Astrocyte of the spinal cord (primary cell): ENCODE measurements at regions not wholly inside any gene's neighbourhood (a gene's known extent, or its start where the extent isn't known, plus 50 kb on each side); places are given as distances from the start of the nearest gene placed in this dataset.

Experiments
- DNase-seq: peaks from one replicate; pipeline ENCODE4 v3.0.0; 2011; ENCODE audit warnings: low read depth, low spot score
- H3K4me3 ChIP-seq: 2 replicates; pipeline ENCODE4 v1.5.1; 2011; ENCODE audit warnings: low read depth, mild to moderate bottlenecking, low read length, moderate library complexity
- in situ Hi-C: cut with HindIII; loops from 2 replicates; pipeline ENCODE4 v1.10.0; 2017; ENCODE audit warnings: low sequenced_read_pairs
- TF ChIP-seq, protein P1 (sequence below): IDR thresholded peaks from 2 replicates; pipeline ENCODE4 v1.5.1; 2012; ENCODE audit warnings: low read depth, mild to moderate bottlenecking, low read length, inconsistent platforms

DNA sequence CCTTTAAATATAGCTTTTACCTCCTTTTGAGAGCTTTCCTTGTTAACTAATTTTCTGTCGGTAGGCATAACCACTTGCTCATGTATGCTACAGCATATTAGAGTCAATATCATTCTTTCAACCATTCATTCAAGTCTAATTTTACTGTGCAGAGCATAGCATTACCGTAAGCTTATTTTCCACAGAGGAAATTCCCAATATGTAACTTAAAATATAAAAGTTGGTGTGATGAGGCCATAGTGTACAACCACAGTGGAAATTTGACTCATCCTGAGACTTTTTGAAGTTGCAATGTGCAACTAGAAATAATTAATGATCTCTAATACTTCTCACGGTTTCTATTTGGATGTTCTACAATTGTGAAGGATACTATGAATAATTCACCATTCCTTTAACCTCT lies 80.6 kb upstream of the KLF6 start:
- no peak overlapping the region for H3K4me3 ChIP-seq
- TF ChIP-seq, protein P1, sequence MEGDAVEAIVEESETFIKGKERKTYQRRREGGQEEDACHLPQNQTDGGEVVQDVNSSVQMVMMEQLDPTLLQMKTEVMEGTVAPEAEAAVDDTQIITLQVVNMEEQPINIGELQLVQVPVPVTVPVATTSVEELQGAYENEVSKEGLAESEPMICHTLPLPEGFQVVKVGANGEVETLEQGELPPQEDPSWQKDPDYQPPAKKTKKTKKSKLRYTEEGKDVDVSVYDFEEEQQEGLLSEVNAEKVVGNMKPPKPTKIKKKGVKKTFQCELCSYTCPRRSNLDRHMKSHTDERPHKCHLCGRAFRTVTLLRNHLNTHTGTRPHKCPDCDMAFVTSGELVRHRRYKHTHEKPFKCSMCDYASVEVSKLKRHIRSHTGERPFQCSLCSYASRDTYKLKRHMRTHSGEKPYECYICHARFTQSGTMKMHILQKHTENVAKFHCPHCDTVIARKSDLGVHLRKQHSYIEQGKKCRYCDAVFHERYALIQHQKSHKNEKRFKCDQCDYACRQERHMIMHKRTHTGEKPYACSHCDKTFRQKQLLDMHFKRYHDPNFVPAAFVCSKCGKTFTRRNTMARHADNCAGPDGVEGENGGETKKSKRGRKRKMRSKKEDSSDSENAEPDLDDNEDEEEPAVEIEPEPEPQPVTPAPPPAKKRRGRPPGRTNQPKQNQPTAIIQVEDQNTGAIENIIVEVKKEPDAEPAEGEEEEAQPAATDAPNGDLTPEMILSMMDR: no peak
- no peak for DNase-seq
- in situ Hi-C loops: no loop called here

DNA sequence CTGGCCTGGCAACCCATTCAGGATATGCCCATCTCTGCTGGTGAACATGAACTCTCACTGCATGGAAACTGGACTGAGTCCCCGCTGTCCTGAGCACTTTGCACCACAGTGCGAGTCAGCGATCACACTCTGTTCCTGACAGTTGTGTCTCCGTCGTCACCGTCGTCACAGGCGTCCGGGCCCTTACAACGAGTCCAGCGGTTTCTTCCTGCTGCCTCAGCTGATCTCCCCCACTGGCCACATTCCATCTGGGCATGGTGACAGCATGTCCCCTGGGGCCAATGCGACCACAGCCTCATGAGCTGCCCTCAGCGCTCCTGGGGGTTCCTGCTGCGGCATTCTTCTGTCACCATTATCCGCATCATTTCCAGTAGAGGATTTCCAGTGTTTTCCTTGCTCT lies 76.8 kb upstream of the KLF6 start:
- no peak for DNase-seq
- TF ChIP-seq, protein P1: no peak

DNA sequence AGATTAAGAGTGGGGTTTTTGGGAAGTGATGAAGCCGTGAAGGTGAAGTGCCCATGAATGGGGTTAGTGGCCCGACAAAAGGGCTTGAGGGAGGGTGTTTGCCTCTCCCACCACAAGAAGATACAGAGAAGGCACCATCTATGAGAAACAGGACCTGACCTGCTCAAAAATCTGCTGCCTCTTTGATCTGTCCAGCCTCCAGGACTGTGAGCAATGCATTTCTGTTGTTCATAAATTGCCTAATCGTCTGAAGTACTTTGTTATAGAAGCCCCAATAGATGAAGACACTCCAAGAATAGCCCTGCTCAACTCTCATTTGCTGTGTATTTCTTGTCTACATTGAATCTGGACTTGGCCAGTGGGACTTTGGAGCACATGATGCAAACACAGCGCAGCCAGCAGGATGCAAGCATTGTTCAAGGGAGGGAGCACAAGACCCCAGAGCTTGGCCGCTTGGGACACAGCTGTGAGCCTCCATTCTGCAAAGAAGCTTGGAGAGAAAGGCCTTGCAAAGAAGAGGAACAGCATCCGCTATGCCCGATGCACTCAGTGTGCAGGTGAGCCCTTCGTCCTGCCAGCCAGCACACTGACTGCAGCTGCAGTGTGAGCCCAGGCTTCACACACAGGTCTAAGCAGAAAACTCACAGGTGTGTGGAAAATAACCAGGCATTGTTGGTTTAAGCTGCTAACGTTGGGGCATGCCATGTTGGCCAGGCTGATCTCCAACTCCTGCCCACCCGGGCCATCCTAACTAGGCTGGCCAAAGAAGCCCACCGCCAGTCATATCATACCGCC lies 73.2 kb upstream of the KLF6 start:
- in situ Hi-C loops: no loop called here
- TF ChIP-seq, protein P1: no peak
- H3K4me3 ChIP-seq: no peak overlapping the region
- no peak for DNase-seq

More for the DNA sequence above, 76.8 kb upstream of the KLF6 start:
- in situ Hi-C loops: no loop called here
- H3K4me3 ChIP-seq: no peak overlapping the region

DNA sequence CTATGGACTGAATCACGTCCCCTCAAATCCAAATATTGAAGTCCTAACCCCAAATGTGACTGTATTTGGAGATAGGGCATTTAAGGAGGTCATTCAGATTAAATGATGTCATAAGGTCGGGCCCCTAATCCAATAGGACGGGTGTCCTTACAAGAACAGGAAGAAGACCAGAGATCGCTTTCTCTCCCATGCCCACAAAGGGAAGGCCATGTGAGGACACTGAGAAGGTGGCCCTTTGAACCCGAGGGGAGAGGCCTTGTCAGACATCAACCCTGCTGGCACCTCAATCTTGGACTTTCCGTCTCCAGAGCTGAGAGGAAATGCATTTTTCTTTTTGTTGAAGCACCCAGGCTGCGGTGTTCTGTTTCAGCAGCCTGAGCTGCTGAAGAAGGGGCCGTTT lies 72.3 kb upstream of the KLF6 start:
- TF ChIP-seq, protein P1: no peak
- in situ Hi-C loops: no loop called here
- H3K4me3 ChIP-seq: no peak overlapping the region
- no peak for DNase-seq

DNA sequence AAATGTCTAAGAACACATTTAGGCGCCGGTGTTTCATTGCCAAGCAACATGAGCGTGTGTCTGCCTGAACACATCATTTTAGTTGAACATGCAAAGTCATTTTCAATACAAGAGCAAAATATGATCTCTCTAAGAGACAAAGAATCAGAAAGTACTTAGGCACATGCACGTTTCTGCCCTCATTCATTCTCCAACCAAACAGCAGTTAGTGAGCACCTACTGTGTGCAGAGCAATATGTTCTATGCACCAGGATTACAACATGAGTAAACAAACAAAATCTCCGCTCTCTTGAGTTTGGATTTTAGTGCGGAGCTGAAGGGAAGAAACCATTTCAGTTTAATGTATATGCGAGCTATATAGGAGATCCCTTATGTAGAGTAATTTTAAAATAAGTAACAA lies 71.6 kb upstream of the KLF6 start:
- TF ChIP-seq, protein P1: no peak
- in situ Hi-C loops: no loop called here
- DNase-seq: no peak
- no peak overlapping the region for H3K4me3 ChIP-seq

DNA sequence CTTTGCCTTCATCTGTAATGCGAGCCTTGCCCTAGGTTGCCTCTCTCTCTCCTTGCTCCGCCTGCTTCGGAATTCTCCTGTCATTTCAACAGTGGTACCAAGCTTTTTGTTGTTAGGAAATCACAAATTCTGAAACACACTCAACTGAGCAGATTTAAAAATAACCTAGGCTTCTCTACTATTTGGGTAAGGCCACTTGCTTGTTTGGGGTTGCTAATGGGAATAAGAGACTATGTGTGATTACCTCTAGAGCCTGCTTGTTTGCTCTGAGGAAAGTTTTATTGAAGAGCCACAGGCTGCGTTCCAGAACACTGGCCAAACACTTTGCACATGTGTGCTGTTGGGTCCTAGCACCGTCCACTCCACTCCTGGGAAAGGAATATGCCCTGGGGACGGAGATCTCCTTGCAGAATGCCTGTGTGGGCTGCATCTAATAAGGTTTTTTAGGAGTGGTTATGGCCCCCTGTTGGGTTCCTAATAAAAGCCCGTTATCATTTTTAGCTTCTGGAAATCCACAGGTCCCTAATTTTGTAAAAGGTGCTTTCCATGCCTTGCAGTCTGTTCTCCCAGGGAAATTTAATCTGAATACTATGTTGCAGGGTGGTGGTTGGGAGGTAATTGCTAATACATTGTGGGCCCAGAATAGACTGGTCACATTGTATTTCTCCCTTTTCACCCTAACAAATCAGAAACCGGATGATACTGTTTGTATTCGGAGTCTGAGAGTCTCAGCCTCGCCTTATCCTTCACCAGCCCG lies 68.7 kb upstream of the KLF6 start:
- peak; percentile 58 for DNase-seq
- TF ChIP-seq, protein P1: no peak
- in situ Hi-C loops: no loop called here
- H3K4me3 ChIP-seq: no peak overlapping the region
